Large intestine (tissue), 3 donors: ENCODE measurements at regions not wholly inside any gene's neighbourhood (a gene's known extent, or its start where the extent isn't known, plus 50 kb on each side); places are given as distances from the start of the nearest gene placed in this dataset.
"Not testable (repeated sequence)": the region's sequence is repeated elsewhere in the genome, so short reads cannot be mapped to it uniquely, and the experiment has no call there.

Source experiments
- DNase-seq, 2 donors: peaks; one replicate each; pipeline versions ENCODE4 v3.0.0 to v3.0.0-alpha.2; 2013
- H3K27ac ChIP-seq: one replicate; pipeline ENCODE4 v1.5.1; 2013; ENCODE audit warnings: low read length
- H3K27me3 ChIP-seq: 2 replicates; pipeline ENCODE4 v1.6.1; 2013; ENCODE audit warnings: low read length; ENCODE audit not compliant: control insufficient read depth, insufficient read depth
- H3K36me3 ChIP-seq: 2 replicates; pipeline ENCODE4 v1.6.1; 2013; ENCODE audit warnings: low read length; ENCODE audit not compliant: control insufficient read depth, insufficient read depth
- H3K4me1 ChIP-seq: one replicate; pipeline ENCODE4 v1.6.1; 2013; ENCODE audit warnings: low read length; ENCODE audit not compliant: control insufficient read depth, insufficient read depth
- H3K4me3 ChIP-seq: one replicate; pipeline ENCODE4 v1.5.1; 2013; ENCODE audit warnings: low read length
- H3K9me3 ChIP-seq: one replicate; pipeline ENCODE4 v1.6.1; 2013; ENCODE audit warnings: mild to moderate bottlenecking, low read depth, low read length, moderate library complexity; ENCODE audit not compliant: control insufficient read depth
- WGBS: methylation state at CpG from one replicate; pipeline ENCODE4 v1.1.5; 2013; ENCODE audit warnings: low lambda C conversion rate; ENCODE audit not compliant: insufficient coverage; 5-methylcytosine and 5-hydroxymethylcytosine counted together

DNA sequence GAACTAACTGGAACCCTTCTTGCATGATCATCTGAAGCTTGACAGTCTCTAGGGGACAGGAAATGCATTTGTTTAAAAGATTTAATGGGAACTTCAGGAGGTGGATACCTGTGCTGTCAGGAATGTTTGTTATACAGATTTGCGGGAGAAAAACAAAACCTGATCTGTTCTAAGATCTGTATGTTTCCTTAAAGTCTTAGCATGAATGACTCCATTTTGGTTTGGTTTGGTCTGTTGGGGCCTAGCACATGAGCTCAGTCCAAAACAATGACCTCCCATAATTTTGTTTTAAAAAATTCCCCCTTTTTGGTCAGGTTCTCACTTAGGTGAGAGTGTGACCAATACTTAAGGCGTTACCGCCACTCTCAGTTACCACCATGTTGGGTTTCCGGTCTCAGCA, 138.7 kb downstream of the AKR1D1 start:
- no peak overlapping the region for H3K4me3 ChIP-seq
- no peaks in the 10 kb centered on the region for H3K4me1 ChIP-seq
- DNase-seq: no peak
- H3K36me3 ChIP-seq: no peaks in the 10 kb centered on the region
- WGBS: 100% methylated on average over 4 of the region's 4 CpGs
- no peaks in the 10 kb centered on the region for H3K27me3 ChIP-seq
- H3K27ac ChIP-seq: no peak overlapping the region
- H3K9me3 ChIP-seq: no peaks in the 10 kb centered on the region

DNA sequence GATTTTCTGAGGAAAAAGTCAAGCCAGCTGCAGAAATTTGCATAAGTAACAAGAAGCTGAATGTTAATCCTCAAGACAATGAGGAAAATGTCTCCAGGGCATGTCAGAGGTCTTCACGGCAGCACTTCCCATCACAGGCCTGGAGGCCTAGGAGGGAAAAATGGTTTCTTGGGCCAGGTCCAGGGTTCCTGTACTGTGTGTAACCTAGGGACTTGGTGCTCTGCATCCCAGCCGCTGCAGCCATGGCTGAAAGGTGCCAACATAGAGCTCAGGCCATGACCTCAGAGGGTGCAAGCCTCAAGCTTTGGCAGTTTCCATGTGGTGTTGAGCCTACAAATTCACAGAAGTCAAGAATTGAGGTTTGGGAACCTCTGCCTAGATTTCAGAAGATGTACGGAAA, 144.1 kb downstream of the AKR1D1 start:
- WGBS: no CpG with 5 or more reads among the region's 3 CpGs
- H3K4me3 ChIP-seq, H3K27me3 ChIP-seq, H3K27ac ChIP-seq, DNase-seq, H3K4me1 ChIP-seq, H3K36me3 ChIP-seq: not testable (repeated sequence)
- H3K9me3 ChIP-seq: peaks cover 12% of the 10 kb centered on the region

DNA sequence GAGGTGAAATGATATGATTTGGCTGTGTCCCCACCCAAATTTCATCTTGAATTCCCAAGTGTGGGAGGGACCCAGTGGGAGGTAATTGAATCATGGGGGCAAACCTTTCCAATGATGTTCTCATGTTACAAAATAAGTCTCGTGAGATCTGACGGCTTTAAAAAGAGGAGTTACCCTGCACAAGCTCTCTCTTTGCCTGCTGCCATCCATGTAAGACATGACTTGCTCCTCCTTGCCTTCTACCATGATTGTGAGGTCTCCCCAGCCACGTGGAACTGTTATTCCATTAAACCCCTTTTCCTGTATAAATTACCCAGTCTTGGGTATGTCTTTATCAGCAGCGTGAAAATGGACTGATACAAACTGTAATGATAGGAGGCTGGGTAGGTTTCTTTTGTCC, 145.1 kb downstream of the AKR1D1 start:
- no CpG with 5 or more reads among the region's 4 CpGs for WGBS
- H3K4me3 ChIP-seq, H3K36me3 ChIP-seq, DNase-seq, H3K27me3 ChIP-seq, H3K27ac ChIP-seq, H3K4me1 ChIP-seq: not testable (repeated sequence)
- peaks cover 12% of the 10 kb centered on the region for H3K9me3 ChIP-seq

DNA sequence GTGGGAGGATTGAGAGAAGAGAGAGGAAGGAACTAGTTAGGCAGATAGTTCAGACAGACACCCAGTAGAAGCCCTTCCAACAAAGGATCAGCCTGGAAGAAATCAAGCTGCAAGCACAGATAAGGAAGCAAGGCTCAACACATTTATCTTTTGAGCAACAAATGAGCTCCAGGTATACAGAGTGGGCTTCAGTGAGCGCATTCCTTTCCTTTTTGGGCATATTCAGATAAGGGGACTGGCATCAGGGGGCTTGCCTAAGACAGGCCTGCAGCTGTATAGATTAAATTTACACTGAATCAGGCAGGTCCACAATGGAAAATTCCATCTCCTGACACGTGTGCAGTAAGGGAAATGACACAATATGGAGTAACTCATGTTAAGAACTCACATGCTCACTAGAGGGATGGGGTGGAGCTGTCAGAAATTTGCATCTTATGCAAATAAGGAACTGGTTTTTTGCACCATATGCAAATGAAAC, 147.2 kb downstream of the AKR1D1 start:
- DNase-seq: no peak
- no peak overlapping the region for H3K4me3 ChIP-seq
- no peaks in the 10 kb centered on the region for H3K4me1 ChIP-seq
- no peaks in the 10 kb centered on the region for H3K27me3 ChIP-seq
- no peaks in the 10 kb centered on the region for H3K36me3 ChIP-seq
- WGBS: no CpG with 5 or more reads among the region's 2 CpGs
- H3K9me3 ChIP-seq: peaks cover 12% of the 10 kb centered on the region
- H3K27ac ChIP-seq: no peak overlapping the region

DNA sequence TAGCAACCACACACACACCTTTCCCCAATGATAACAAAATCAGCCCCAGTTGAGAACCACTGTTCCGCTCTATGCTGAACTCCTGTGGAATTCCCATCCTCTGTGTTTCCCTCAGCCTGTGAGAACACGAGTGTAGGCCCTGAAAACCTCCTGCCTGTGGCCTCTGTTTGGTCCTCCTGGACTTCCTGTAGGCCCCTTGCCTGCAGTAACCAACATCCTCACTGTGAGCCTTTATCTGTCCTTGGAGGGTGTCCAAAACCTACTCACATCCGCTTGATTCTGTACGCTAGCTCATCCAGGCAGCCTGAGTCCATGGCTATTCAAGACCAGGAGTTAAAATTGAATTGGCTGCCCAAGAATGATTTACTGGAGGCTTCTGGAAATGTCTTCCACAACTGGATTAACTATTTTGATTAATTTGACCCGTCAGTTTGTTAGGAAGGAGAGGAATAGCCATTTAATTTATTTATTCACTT, 149.8 kb downstream of the AKR1D1 start:
- Histone ChIP-seq H3K27me3 (no peaks in the 10 kb centered on the region), H3K36me3 (no peaks in the 10 kb centered on the region), H3K4me3 (no peak overlapping the region), H3K27ac (no peak overlapping the region), H3K9me3 (peaks cover 6% of the 10 kb centered on the region), H3K4me1 (no peaks in the 10 kb centered on the region)
- DNase-seq: peak; percentile 13 to 24
- WGBS: 80% methylated on average over 1 of the region's 5 CpGs

DNA sequence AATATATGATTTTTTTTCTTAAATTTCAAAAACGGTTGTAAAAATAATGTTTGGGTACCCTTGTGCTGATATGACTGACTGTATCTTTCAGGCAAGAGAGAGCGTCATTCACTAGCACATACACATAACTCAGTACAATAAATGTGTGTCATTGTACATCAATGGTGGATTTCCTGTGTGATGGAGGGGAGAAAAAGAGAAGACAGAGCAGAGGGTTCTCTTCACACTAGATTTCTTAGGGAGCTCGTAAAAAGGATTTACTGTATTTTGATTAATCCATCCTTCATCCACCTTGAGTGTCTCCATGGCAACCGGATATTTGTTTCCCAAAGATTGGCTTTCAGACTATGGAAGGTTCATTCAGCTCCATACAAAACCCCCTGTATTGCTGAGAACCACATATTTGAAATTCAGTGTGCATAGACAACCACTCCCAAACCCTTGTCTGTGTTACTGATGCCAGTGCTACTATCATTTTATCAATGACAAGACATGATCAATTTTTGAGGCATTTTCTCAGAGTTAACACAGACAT, 150.6 kb downstream of the AKR1D1 start:
- no peak for DNase-seq
- Histone ChIP-seq H3K36me3 (no peaks in the 10 kb centered on the region), H3K9me3 (peaks cover 2% of the 10 kb centered on the region), H3K4me3 (no peak overlapping the region), H3K4me1 (no peaks in the 10 kb centered on the region), H3K27me3 (no peaks in the 10 kb centered on the region), H3K27ac (no peak overlapping the region)
- WGBS: no CpG with 5 or more reads among the region's 4 CpGs

DNA sequence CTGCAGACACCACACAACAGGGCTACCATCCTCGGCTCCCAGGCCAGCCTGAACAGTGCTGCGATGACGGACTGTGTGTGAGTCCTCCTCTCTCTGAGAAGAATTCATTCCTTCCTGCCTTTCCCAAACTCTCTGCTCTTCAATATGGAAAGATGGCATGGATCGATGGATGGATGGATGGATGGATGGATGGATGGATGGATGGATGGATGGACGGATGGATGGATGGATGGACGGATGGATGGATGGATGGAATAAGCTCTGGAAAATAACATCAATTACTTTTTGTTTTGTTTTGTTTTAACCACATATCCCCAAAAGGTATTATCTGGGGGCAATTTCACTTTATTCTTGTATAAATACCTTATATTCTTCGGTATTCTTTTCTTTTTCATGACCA, 151.9 kb downstream of the AKR1D1 start:
- no peak overlapping the region for H3K27ac ChIP-seq
- H3K36me3 ChIP-seq: no peaks in the 10 kb centered on the region
- DNase-seq: no peak
- WGBS: 100% methylated on average over 1 of the region's 7 CpGs
- H3K27me3 ChIP-seq: no peaks in the 10 kb centered on the region
- H3K4me3 ChIP-seq: no peak overlapping the region
- no peaks in the 10 kb centered on the region for H3K4me1 ChIP-seq
- H3K9me3 ChIP-seq: no peaks in the 10 kb centered on the region

DNA sequence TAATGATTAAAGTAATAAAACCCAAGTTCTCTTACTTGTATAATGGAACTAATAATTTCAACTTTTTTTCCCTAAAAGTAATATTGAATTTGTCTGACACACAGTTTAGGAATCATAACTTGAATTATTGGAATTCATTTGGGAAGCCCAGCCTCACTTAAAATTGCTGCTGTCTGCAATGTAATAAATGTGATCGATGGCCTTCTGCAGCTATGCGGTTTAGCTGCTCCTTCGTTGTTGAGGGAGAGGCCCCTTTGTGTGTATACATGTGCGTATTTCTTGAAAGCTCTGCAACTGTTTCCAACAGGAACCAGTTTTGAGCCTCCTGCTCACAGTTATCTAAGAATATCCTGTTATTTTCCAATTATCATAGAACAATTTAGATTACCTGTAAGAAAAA, 152.5 kb downstream of the AKR1D1 start:
- Histone ChIP-seq H3K9me3 (no peaks in the 10 kb centered on the region), H3K27ac (no peak overlapping the region), H3K36me3 (no peaks in the 10 kb centered on the region), H3K4me3 (no peak overlapping the region), H3K27me3 (no peaks in the 10 kb centered on the region), H3K4me1 (no peaks in the 10 kb centered on the region)
- DNase-seq: no peak
- WGBS: 0% methylated on average over 1 of the region's 4 CpGs

DNA sequence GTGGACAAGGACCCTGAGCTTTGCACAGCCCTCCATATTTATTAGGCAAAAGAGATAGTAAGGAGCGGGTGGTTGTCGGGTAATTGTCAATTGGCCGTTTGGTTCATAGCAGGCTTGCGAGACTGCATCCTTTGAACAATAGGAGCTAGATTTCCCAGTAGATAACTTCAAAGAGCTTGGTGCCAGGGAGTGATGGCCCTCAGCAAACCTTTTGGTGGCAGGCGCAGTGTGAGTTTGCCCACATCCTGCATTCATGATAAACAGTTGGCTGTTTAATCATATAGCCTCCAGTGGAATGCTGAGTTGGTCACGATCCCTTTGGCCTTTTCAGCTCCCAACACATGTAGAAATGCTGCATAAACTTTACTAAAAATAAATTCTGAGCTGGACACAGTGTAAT, 156.9 kb downstream of the AKR1D1 start:
- no peak overlapping the region for H3K27ac ChIP-seq
- no CpG with 5 or more reads among the region's 6 CpGs for WGBS
- no peaks in the 10 kb centered on the region for H3K36me3 ChIP-seq
- H3K4me3 ChIP-seq: no peak overlapping the region
- H3K4me1 ChIP-seq: no peaks in the 10 kb centered on the region
- H3K9me3 ChIP-seq: no peaks in the 10 kb centered on the region
- no peak for DNase-seq
- H3K27me3 ChIP-seq: no peaks in the 10 kb centered on the region

DNA sequence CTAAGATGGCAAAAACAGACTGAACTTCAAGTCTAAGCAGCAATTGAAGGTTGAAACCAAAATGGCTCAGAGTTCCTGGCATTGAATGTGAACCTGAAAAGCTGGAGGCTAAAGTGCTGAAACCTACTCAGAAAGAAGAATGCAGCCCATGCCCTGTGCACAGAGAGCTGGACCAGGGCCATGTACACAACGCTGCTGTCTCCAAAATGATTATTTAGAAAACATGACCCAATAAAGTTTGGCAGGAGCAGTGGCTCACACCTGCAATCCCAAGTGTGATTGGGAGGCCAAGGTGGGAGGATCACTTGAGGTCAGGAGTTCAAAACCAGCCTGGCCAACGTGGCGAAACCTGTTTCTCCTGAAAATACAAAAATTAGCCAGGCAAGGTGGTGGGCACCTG, 158.9 kb downstream of the AKR1D1 start:
- Histone ChIP-seq H3K9me3 (peaks cover 12% of the 10 kb centered on the region), H3K27ac (no peak overlapping the region), H3K4me3 (no peak overlapping the region), H3K27me3 (no peaks in the 10 kb centered on the region), H3K4me1 (no peaks in the 10 kb centered on the region), H3K36me3 (no peaks in the 10 kb centered on the region)
- no CpG with 5 or more reads among the region's 3 CpGs for WGBS
- no peak for DNase-seq

DNA sequence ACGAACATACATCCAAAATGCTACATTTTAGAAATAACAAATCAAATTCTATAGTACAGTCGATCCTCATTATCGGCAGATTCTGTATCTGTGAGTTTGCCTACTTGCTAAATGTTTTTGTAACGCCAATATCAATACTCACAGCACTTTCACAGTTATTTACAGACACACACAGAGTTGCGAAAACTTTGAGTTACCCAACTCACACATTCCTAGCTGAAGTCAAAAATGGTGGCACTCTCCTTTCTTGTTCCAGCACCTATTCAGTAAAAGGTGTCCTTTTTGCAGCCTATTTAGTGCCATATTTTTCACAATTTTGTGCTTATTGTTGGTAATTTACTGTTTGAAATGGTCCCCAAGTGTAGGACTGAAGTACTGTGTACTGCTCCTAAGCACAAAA, 161.7 kb downstream of the AKR1D1 start:
- peaks cover 12% of the 10 kb centered on the region for H3K9me3 ChIP-seq
- H3K4me1 ChIP-seq: no peaks in the 10 kb centered on the region
- 100% methylated on average over 1 of the region's 5 CpGs for WGBS
- H3K36me3 ChIP-seq: no peaks in the 10 kb centered on the region
- no peak overlapping the region for H3K4me3 ChIP-seq
- H3K27ac ChIP-seq: no peak overlapping the region
- no peak for DNase-seq
- H3K27me3 ChIP-seq: no peaks in the 10 kb centered on the region
